ENCODE measurements at regions not wholly inside any gene's neighbourhood (a gene's known extent, or its start where the extent isn't known, plus 50 kb on each side); places are given as distances from the start of the nearest gene placed in this dataset.
A peak's percentile ranks its signal among the peaks of the same experiment; 100 is the strongest.

DNA sequence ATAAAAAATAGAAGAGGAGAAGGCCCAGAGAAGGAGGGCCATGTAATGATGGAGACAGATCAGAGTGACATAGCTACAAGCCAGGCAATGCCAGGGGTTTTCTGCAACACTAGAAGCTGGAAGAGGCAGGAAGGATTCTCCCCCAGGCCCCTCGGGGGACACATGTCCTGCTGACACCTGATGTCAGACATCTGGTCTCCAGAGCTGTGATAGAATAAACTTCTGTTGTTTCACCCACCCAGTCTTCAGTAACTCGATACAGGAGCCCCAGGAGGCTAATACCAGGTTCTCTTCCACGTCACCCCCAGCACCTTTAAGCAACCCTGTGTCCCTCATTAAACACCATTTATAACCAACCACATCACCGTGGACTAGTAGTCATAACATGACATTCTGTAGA is 94.9 kb downstream of the TMEM130 start:
- H3K4me3 ChIP-seq (ENCODE audit: low read depth in 2 of 2, low read length in 2 of 2), result no peak overlapping the region
- H3K27ac ChIP-seq (ENCODE audit: low read length), result no peak overlapping the region
- no peak for ATAC-seq
- intact Hi-C loops (cut with micrococcal nuclease; ENCODE audit: unreplicated experiment) (no loop called here), in situ Hi-C loops (cut with HindIII; ENCODE audit: low pct_unique_long_range_greater_than_20kb, low sequenced_read_pairs) (no loop called here)
- H3K27me3 ChIP-seq (ENCODE audit: control insufficient read depth, insufficient read depth, low read length), result no peaks in the 10 kb centered on the region
- BruUV-seq (replicated peaks), result no TSS peak
- TF ChIP-seq POLR2AphosphoS5 (IDR thresholded peaks at IDR 0.05; ENCODE audit: low read depth, low read length) (no peak), SIN3A (IDR thresholded peaks at IDR 0.05; ENCODE audit: borderline replicate concordance, insufficient read depth, low read depth, low read length) (no peak), REST (IDR thresholded peaks at IDR 0.05; ENCODE audit: insufficient read depth in 1 of 2, low read depth in 2 of 2, low read length in 1 of 2) (no peak), TCF7L2 (IDR thresholded peaks at IDR 0.05; ENCODE audit: low read depth, low read length) (no peak)
- TF ChIP-seq, protein P1, sequence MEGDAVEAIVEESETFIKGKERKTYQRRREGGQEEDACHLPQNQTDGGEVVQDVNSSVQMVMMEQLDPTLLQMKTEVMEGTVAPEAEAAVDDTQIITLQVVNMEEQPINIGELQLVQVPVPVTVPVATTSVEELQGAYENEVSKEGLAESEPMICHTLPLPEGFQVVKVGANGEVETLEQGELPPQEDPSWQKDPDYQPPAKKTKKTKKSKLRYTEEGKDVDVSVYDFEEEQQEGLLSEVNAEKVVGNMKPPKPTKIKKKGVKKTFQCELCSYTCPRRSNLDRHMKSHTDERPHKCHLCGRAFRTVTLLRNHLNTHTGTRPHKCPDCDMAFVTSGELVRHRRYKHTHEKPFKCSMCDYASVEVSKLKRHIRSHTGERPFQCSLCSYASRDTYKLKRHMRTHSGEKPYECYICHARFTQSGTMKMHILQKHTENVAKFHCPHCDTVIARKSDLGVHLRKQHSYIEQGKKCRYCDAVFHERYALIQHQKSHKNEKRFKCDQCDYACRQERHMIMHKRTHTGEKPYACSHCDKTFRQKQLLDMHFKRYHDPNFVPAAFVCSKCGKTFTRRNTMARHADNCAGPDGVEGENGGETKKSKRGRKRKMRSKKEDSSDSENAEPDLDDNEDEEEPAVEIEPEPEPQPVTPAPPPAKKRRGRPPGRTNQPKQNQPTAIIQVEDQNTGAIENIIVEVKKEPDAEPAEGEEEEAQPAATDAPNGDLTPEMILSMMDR (IDR thresholded peaks at IDR 0.05), result no peak
- no peaks in the 10 kb centered on the region for H3K36me3 ChIP-seq (ENCODE audit: control insufficient read depth, insufficient read depth, low read length)
- DNase-seq (ENCODE audit: low read depth, low spot score), result no peak
- CTCF ChIA-PET, result no interaction called here
- POLR2A ChIA-PET, result no interaction called here
- H3K4me1 ChIP-seq (ENCODE audit: control insufficient read depth, insufficient read depth, low read length), result no peaks in the 10 kb centered on the region
- no peaks in the 10 kb centered on the region for H3K9me3 ChIP-seq (ENCODE audit: control insufficient read depth, insufficient read depth, low read depth, low read length)

DNA sequence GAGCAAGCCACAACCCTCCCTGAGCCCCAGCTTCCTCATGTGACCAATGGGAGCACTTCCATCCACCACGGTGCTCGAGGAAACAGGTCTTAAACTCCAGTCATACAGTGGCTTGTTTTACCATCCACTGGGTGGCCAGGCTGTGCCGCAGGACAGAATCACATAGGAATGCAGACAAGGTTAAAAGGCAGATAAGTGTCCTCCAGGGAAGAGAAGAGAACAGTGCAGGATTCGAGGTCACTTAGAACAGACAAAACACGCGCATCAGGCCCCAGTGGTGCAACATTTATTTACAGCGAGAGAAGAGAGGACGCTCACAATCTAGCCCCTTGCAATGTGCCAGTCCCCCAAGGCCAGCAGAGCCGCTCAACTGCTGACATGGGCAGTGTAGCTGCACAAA is 92.8 kb downstream of the TMEM130 start:
- intact Hi-C loops (cut with micrococcal nuclease; ENCODE audit: unreplicated experiment), result no loop called here
- DNase-seq (ENCODE audit: low read depth, low spot score) (no peak), ATAC-seq (peak; percentile 54)
- TF ChIP-seq SIN3A (IDR thresholded peaks at IDR 0.05; ENCODE audit: borderline replicate concordance, insufficient read depth, low read depth, low read length) (no peak), TCF7L2 (IDR thresholded peaks at IDR 0.05; ENCODE audit: low read depth, low read length) (no peak), POLR2AphosphoS5 (IDR thresholded peaks at IDR 0.05; ENCODE audit: low read depth, low read length) (no peak), REST (IDR thresholded peaks at IDR 0.05; ENCODE audit: insufficient read depth in 1 of 2, low read depth in 2 of 2, low read length in 1 of 2) (no peak)
- TF ChIP-seq, protein P1 (IDR thresholded peaks at IDR 0.05), result no peak
- no peaks in the 10 kb centered on the region for H3K36me3 ChIP-seq (ENCODE audit: control insufficient read depth, insufficient read depth, low read length)
- no peaks in the 10 kb centered on the region for H3K27me3 ChIP-seq (ENCODE audit: control insufficient read depth, insufficient read depth, low read length)
- POLR2A ChIA-PET, result no interaction called here
- in situ Hi-C loops (cut with HindIII; ENCODE audit: low pct_unique_long_range_greater_than_20kb, low sequenced_read_pairs), result no loop called here
- H3K9me3 ChIP-seq (ENCODE audit: control insufficient read depth, insufficient read depth, low read depth, low read length), result no peaks in the 10 kb centered on the region
- H3K27ac ChIP-seq (ENCODE audit: low read length), result no peak overlapping the region
- H3K4me3 ChIP-seq (ENCODE audit: low read depth in 2 of 2, low read length in 2 of 2), result no peak overlapping the region
- no peaks in the 10 kb centered on the region for H3K4me1 ChIP-seq (ENCODE audit: control insufficient read depth, insufficient read depth, low read length)
- BruUV-seq (replicated peaks), result no TSS peak
- CTCF ChIA-PET, result no interaction called here
